Hematopoietic multipotent progenitor cell treated with erythropoietin and hydrocortisone succinate and interleukin-3 and kit ligand, for 4 days (in vitro differentiated cells): ENCODE measurements at regions not wholly inside any gene's neighbourhood (a gene's known extent, or its start where the extent isn't known, plus 50 kb on each side); places are given as distances from the start of the nearest gene placed in this dataset.

Source experiments
- DNase-seq: peaks from one replicate; pipeline ENCODE4 v3.0.0-alpha.2; 2015

DNA sequence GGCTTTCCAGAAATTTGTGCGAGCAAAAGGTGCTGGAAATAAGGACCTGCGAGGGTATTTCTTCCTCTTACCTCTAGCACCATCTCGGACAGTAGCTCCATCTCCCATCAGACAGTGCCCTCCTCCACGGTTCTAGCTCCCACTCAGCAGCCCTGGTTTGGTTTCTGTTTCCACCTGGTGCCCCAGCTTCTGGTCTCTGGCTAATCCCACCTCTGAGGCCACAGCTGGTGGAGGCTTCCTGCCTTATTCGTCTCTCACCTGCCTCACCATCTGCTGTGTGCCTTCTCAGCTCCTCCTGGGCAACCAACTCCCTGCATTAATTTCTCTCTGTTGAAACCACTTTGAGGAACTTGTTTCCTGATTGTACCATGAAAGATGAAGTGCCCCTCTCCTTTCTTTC, 162.4 kb upstream of the CDYL start:
- DNase-seq: no peak

DNA sequence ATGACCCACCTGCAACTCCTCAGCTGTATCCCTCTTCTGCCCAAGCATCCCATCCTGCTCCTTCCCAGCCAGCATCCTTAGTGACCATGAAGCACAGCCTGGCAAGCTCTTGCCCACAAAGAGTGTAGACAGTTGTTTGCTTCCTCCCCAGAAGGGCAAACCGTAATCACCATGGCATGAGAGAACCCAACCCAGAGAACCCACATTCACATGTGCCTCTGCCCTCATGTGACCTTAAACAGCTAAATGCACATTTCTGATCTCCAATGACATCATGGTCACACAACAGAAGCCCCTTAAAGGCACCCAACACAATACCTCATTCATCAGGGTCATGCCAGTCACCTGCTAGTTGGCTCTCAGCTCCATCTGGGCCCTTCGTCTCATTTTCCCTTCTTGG, 162.8 kb upstream of the CDYL start:
- DNase-seq: no peak

DNA sequence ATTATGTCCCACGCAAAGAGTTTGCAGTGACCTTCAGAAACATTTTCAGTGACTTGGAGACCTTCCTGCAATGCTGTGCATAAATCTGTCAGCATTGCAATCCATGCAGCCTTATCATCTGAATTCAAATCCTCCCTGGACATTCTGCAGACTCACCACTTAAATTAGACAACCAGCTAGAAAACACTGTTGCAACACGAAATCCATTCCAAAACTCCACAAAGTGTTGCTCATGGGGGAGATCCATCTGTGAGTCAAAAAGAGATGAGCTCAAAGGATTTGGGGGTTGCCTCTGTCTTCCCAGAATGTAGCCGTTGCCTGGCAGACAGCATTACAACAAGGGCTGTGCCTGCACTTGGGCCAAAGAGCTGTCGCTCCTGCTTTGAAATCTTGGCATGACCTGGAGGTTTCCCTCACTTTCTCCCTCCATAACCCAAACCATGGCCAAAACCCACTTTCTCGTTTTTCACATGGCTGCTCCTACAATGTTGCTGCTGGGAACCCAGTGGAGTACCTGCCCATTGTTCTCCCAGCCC, 163.5 kb upstream of the CDYL start:
- DNase-seq: no peak

GRCh38 chr6:4611429-4612129, 164.6 kb upstream of the CDYL start:
- DNase-seq: no peak

DNA sequence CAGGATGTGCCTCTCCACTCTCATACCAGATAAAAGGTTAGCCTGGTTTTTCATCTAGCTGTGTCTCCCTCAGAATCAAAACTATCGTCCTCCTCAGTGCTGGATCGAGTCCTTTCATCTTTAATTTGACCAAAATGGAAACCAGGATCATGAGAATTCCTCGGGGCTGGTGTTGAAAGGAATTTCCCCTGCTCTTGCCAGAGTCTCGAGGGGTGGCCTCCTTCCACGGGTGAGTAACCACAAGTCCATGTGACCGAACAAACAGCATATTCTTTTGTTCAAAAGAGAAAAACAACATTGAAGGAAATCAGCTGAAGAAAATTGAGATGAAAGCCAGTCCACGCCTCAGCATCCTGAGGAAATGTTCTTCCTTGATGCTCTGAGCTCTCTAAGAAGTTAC, 165.9 kb upstream of the CDYL start:
- DNase-seq: no peak

GRCh38 chr6:4608361-4609115, 167.7 kb upstream of the CDYL start:
- DNase-seq: no peak

GRCh38 chr6:4607793-4608192, 168.4 kb upstream of the CDYL start:
- DNase-seq: no peak

DNA sequence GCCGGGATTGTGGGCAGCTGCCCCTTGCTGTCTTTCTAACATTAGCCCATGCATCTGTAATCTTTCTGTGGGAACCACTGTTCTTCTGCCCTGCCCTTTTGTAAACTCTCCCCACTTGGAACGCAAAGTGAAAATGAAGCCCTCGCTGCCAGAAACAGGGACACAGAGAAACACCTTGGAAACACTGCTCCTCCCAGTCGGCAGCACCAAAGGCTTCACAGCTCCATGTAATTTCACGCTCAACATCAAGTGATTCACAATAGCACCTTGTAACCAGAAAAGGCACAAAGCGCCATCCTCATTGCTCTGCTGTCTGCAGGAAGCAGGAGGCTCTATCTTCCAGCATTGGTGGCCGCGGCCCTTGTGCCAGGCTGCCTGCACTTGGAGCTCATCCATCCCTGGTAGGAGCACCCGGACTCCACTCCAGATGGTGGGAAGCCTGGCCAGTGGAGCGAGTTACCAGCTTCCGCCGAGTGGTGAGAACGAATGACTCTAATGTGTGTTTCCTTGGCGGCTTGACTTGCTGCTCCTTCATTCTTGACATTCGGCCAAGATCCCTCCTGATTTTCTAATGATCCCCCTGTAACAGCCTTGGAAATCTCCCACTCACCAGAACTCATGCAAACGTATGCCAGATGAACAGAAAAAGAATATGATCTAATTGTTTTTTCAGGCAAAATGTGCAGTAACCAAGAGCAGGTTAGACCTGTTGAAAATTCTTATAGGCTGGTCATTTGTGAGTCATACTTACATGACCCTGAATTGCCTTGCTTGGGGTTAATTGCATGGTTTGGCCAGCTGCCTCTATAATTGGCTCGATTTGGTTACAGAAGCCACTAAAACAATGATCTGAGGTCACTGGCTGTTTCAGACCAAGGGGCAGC, 169.1 kb upstream of the CDYL start:
- DNase-seq: no peak

DNA sequence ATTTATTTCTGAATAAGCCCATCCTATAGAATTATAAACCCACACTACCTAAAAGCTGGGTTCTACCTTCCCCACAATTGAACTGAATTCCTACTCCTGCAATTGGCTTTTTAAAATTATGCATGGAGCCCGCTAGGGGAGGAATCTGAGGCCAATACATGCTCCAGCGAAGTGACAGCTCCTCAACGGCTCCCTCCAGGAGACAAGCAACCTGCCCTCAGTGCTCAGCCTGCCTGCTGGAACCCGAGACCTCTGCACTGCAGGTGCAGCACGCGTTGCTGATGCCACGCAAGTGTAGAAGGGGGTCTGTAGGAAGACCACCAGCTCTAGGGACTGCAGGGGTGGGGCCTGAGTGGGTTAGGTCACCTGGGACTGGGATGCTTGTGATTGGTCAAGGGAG, 170.2 kb upstream of the CDYL start:
- no peak for DNase-seq

- no peak for DNase-seq
Measured at GRCh38 chr6:4603856-4604369, 172.3 kb upstream of the CDYL start.

DNA sequence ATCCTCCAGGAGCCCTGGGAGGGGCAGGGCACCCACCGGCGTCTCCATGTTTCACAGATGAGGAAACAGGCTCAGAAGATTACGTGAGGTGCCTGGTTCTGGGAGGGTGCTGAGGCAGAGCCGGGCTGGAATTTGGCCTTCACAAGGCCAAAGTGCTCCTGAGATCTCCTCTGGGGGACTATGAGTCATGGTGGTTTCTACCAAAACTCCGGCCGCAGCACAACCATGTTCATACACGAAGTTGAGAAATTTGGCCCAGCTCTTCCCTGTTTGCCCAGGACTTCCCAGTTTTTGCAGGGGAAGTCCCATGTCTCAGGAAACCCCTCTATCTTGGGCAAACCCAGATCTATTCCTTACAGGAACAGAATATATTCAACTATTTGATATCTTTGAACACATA, 172.9 kb upstream of the CDYL start:
- DNase-seq: no peak

DNA sequence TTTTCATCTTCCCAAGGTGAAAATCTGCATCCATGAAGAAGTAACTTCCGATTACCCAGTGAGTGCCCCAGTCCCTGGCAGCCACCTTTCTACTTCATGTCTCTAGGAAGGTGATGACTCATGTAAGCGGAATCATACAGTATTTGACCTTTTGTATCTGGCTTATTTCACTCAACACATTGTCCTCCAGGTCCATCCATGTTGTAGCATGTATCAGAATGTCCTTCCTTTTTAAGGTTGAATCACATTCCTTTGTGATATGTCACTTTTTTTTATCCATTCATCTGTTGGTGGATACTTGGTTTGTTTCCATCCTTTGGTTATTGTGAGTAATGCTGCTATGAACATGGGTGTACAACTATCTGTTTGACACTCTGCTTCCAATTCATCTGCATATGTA, 176.3 kb upstream of the CDYL start:
- no peak for DNase-seq

- no peak for DNase-seq
Measured at GRCh38 chr6:4598384-4598995, 177.7 kb upstream of the CDYL start.

DNA sequence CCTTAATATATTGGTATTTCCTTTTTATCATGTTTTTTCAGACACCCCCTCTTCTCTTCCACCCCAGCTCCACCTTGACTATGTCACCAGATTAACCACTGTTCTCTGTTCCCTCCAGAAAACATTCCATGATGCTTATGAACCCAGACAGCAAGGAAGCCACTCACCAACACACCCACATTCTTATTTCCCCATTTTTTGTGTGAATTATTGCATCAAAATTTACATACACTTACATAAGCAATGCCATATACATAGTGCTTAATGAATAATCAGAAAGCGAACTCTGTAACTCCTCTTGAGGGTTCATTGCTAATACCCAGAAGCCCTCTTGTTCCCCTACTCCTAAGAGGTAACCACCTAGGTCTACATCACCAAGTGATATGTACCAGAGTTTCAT, 182.3 kb upstream of the CDYL start:
- no peak for DNase-seq

GRCh38 chr6:4592026-4592425, 184.2 kb upstream of the CDYL start:
- no peak for DNase-seq

DNA sequence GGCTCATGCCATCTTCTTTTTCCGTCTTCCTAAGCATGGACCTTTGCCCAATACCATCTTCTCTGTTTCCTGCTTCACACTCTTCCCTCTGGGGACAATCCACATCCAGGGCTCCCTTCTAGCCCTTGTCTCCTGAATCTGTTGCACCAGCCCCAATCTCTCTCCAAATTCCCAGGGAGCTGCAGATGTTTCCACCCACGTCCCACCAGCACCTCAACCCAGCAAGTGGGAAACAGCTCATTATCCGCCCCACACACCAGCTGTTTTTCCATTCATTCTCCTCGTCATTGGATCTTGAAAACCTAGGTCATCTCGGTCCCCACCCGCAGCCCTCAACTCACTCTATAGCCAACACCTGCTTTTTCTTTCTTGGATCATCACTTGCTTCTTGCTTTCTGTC, 185.0 kb upstream of the CDYL start:
- DNase-seq: no peak

GRCh38 chr6:4589295-4589694, 186.9 kb upstream of the CDYL start:
- no peak for DNase-seq

DNA sequence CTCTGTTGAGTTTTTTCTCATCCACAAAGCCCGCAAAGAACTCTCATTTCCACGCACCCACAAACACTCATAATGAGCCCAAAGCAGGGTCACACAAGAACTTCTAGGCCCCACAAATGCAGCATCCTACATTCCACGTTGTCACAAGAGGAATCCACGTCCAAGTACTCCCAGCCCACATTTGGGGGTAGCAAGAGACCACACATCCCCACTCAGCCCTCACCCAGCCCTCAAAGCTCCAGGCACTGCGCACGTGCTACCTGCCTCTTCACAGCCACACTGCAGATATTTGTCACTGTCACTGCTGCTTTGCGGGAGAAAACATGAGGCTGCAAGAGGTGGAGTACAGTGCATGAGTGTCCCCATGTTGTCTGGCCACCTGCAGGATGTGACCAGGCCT, 187.6 kb upstream of the CDYL start:
- DNase-seq: no peak

DNA sequence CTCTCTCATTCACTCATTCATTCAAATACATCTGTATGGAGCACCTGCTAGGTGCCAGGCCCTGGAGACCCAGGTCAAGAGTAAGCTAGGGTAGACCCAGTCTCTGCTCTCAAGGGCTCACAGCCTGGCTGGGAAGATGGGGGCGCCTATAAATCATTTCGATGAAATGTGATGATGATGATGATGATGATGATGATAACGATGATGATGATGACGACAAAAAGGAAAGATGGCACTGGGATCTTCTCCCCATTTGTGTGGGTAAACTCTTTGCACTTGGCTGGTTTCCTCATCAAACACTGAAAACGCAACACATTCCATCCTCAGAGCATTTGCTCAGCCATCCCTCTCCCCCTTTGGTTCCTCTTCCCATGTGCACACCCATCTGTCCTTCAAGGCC, 188.0 kb upstream of the CDYL start:
- DNase-seq: no peak

DNA sequence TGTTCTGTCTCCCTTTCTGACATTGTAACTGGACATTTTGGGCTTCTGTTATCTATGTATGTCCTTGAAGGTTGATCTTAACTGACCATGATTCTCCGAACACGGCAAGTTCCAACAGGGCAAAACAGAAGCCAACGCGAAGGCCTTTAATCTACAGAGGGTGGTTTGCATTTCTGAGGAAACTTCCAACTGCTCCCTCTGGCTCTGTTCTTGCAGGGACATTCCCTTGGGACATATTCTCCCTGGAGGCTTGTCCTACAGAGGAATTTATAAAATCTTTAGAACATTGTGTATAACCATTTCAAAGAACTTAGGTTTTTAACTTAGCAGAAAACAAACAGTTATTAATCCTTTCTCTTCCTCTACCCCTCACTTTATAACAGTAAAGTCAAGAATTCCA, 189.0 kb upstream of the CDYL start:
- DNase-seq: no peak

- no peak for DNase-seq
Measured at GRCh38 chr6:4586469-4586859, 189.7 kb upstream of the CDYL start.

- DNase-seq: no peak
Measured at GRCh38 chr6:4585682-4586468, 190.3 kb upstream of the CDYL start.
